Fibroblast of gingiva (primary cell): ENCODE measurements at regions not wholly inside any gene's neighbourhood (a gene's known extent, or its start where the extent isn't known, plus 50 kb on each side); places are given as distances from the start of the nearest gene placed in this dataset.
"Not testable (repeated sequence)": the region's sequence is repeated elsewhere in the genome, so short reads cannot be mapped to it uniquely, and the experiment has no call there.

Experiments
- DNase-seq: peaks from one replicate; pipeline ENCODE4 v3.0.0-alpha.2; 2011; ENCODE audit warnings: low read depth

DNA sequence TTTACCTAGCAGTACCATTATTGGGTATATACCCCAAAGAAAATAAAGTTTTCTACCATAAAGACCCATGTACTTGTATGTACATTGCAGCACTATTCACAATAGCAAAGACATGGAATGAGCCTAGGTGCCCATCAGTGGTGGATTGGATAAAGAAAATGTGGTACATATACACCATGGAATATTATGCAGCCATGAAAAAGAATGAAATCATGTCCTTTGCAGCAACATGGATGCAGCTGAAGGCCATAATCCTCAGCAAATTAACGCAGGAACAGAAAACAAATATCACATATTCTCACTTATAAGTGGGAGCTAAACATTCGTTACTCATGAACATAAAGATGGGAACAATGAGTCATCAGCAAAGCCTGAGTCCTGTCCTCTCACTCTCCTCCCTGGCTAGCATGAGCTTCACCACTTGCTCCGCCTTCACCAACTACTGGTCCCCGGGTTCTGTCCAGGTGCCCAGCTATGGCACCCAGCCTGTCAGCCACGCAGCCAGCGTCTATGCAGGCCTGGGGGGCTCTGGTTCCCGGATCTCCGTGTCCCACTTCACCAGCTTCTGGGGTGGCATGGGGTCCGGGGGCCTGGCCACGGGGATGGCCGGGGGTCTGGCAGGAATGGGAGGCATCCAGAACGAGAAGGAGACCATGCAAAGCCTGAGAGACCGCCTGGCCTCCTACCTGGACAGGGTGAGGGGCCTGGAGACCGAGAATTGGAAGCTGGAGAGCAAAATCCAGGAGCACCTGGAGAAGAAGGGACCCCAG is 562.1 kb downstream of the ZNF674 start:
- DNase-seq: not testable (repeated sequence)

DNA sequence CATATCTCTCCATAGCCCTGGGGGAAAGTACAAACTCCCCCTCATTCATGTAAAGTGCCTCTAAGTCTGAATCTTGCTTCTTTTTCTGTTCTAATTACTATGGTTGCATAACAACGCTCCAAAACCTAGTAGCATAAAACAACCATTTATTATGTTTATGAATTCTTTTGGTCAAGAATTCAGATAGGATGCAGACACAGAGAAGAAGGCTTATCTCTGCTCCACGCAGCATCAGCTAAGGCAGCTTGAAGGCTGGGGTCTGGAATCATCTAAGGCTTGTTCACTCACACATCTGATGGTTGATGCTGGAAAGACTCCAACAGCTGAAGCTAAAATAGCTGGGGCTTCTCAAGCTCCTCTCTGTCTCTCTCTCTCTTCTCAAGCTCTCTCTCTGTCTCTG is 564.5 kb downstream of the ZNF674 start:
- no peak for DNase-seq

DNA sequence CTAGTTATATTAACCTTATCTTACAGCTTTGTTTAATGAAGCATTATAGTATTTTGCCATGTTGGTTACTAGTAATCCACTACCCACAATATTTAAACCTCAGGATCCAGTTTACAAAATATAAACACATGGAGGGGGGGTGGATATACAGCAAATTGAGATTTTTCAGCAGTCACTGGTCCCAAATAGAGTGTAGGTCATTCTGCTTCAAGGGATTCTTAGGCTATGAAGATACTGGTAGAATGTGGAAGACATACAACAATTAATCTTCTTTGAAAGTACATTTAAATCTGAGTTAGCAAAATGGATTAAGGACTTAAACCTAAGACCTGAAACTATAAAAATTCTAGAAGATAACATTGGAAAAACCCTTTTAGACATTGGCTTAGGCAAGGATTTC is 569.6 kb downstream of the ZNF674 start:
- DNase-seq: no peak

DNA sequence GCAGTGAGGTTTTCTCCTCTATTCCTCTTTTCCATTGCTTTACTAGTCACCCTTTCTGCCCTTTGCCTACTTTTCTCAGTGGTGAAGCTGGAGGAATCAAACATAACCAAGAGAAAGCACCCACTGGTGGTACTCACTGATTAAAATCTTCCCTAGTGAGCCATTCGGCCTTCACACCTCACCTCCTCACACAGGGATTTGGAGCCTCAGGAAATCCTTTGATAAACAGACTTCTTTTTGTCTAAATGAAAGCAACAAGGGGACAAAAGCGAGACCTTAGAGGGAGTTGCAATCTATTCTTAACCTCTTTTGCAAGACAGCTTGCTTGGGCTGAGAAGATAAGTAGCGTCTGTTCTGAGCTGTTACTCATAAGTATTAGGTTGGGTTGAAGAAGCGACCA is 572.6 kb downstream of the ZNF674 start:
- no peak for DNase-seq

DNA sequence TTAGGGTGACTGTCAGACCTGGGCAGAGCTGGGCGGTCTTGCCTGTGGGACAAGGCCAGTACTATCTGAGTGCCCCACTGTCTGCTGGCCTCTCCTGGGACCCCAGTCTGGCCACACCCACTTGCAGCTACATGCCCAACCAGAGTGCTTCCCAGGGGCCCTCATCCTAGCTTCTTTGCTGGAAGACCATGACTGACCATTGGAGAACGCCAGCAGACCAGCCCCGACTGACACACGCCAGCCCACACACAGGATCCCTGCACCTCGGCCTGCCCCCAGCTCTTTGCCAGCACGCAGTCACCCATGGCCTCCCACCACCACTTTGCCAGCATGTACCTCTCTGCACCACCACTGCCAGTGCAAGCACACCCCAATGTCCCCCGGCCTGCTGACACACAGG is 585.7 kb downstream of the ZNF674 start:
- no peak for DNase-seq

DNA sequence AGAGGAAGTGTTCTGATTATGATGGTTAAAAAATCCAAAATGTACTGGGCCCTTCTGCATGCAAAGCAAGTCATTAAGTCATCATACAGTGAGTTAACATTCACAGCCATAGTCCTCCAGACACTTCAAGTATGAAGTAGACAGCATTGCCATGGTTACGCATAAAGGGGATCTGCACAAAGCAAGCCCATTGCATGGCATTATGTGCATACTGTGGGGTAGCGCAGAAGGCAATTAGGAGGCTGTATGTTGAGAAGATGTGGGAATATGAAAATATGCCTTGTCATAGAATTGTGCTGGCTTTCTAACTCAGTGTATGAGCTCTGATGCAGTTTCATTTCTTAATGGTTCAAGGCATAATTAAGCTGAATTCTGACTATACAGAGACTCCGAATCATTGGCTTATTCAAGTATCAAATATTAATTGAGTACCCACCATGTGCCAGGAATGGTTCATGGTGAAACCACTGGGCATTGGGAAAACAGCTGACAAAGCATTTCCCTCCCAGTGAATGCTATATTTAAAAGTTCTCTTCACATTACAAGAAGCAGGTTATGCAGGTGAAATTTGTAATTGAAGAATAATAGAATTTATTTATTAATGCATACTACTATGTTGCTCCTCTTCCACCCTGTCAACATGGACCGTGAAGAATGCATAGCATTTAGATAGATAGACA is 588.9 kb downstream of the ZNF674 start:
- DNase-seq: no peak

DNA sequence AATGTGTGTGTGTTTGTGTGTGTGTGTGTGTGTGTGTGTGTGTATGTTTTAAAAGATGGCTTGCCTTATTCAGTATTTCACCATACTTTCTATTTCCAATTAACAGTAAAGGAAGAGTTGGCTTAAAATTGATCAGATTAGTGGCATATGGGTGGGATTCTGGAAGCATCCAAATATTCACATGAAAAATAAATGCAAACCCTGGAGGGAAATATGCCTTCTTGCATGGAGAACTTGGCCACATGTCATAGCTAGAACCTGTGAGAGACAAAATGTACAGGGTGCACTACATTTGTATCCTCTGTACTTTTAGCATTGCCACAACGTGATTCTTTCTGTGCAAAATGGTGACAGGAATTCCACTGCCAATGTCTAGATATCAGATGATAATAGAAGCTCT is 589.6 kb downstream of the ZNF674 start:
- no peak for DNase-seq

DNA sequence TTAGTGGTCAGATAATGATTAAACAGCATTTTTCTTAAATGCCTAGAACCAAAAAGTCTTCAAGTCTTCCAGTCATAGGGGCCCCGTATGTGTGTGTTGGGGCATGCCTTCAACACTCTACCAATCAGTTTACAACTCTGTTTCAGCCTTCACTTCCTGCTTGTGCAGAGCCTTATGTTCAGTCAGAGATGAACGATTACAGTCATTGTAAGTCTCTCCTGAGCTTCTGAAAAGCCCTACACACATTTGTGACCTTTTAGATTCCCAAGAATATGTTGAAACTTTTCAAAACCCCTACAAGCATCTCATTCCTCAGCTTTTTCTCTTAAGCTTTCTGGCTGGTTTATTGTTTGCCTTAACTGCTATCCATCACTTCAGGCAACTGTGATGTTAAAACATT is 591.2 kb downstream of the ZNF674 start:
- no peak for DNase-seq

DNA sequence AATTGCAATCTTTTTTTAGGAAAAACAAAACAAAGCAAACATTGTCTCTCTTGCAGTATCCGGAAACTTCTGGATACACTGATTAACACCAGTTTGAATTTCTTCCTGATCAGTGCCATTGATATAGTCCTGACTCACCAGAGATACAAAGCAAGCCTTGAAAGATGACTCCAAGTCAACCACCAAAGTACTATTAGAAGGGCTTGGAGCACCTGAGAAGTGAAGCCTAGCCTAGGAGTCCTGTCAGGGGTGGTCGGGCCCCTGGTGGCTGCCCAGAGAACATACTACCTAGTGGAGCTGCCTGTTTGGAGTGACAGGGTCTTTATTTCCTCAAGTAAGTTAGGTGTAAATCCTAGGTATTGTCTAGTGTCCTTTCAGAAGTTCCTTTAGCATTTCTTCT is 593.2 kb downstream of the ZNF674 start:
- no peak for DNase-seq

DNA sequence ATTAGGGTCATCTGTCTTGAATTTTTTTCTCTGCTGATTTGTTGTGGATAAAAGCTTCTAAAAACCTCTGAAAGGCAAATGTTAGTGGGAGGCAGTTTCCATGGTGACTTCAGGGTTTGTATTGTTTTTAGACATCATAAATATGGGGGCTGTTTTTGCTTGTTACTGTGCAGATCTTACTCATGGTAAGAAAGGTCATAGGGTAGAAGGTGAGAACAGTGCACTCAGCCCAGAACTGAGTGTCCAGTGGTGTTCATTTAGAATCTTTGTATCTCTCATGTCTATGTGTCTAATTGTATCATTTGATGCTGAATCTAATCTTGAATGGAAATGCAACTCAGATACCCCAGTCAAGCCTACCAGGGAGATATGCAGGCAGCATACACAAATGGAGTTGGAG is 609.8 kb downstream of the ZNF674 start:
- DNase-seq: no peak

DNA sequence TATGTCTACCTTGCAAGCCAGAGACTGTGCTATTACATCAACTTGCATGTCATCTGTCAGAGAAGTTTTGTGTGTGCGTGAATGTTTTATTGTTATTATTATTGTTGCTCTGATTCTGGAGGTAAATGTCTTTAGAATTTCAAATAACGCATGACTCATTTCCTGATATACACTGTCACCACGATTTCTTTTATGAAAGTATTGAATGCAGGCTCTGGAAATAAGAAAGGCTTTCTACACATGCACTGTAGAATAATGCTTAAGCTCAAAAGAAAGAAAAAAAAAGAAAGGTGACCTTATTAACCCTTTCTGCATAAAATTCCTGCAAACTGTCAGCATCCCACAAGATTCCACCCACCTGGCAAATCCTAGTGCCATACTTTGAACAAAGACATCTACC is 632.9 kb downstream of the ZNF674 start:
- no peak for DNase-seq

DNA sequence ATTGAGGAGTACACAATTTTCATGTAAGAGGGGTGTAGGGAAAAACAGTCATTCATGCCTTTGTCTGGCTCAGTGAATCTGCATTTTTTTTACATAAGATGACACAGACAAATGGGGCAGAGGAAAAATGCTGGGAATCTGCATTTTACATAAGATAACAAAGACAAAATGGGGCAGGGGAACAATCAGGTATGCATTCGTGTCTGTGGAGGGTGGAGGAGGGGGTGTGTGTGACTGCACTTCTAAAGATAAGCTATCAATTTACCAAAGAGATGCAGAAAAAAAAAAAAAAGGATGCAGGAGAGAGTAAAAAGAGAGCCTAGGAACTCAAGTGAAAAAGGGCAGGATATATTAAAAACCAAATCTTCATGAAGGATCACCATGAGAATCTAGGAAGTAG is 637.4 kb downstream of the ZNF674 start:
- DNase-seq: no peak

DNA sequence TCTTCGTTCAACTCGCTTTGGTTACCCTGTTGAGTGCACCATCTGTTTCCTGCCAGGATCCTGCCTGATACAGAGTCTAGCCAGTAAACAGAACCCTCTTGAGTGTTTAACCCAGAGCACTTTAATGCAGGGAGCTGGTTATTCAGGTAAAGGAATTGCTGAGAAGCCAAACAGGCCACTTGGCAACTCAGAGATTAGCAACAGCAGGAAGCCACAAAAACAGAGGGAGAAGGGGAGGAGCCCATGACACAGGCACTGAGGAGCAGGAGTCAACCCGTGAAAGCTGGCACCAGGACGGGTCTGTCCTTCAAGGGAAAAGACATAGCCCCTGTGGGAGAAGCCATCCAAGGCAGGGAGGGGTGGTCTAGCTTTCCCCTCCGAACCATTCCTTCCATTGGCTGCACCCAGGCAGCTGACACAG is 641.4 kb downstream of the ZNF674 start:
- no peak for DNase-seq

DNA sequence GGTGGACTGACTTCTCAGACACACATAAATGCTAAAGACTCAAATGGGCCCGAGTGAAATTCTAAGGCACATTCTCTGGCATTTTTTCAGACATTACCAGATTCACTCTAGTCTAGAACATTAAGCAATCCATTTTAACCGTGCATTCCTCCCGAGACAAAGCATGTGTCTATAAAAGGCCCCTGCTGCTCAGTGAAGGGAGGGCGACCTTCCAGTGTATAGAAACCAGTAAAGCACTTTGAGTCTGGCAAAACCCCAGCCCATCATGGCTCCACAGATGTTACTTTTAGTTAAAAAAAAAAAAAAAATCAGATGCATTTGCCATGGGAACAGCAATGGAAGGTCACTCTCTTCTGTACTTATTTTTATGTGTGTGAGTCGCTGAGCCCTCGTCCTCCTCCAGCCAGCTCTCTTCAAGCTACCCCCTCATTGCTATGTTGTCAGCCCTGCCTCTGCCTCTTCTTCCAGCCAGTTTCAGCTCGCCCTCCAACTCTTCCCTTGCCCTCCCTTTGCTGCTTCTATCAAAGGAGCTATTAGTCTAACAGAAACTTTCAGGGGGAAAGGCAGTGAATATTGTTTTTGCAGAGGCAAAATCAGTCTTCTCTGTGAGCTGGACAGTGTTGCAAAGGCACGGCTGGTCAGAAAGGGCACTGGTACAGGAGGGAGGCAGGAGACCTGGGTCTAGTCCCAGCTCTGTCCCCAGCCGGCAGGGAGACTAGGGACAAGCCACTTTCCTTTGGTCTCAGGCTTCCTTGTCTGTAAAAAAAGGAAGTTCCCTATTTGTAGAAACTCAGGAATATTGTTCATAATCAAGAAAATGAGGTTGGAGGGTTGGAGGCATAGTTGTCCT is 644.2 kb downstream of the ZNF674 start:
- peak; percentile 33 for DNase-seq

DNA sequence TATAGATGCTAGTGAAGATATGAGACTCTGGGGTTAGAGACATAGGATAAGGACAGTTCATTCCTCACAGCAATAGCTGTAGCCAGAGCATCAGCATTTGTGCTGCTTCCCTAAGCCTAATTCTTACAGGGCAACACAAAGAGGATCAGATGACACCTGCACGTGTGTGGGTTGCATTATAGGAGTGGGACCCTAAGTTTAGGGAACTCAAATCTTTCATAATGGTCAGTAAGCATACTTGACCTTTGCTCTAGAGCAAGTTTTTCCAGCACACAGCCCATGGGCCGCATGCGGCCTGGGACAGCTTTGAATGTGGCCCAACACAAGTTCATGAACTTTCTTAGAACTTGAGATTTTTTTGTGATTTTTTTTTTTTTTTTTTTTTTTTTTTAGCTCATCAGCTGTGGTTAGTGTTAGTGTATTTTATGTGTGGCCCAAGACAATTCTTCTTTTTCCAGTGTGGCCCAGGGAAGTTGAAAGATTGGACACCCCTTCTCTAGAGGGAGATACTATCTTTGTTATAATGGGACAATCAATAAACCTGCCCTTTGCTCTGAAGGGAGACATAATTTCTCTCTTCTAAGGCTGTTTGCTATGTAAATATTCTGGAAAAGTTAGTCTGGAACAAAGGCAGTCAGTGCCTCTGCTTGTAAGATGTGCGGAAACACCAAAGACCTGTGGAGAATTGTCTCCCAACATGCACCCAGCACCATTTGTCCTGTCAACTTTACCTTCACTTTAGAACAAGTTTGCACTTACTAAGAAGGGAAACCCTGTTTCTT is 650.2 kb downstream of the ZNF674 start:
- DNase-seq: no peak

DNA sequence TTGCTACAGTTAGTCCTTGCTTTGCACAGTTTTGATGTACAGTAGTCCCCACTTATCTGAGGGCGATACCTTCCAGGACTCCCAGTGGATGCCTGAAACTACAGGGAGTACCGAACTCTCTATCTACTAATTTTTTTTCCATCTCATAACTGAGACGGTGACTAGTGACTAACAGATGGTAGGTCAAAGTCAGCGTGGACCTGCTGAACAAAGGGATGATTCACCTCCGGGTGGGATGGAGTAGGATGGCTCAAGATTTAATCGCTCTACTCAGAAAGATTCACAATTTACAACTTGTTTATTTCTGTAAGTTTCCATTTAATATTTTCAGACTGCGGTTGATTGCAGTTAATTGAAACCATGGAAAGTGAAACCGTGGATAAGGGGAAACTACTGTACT is 655.8 kb downstream of the ZNF674 start:
- no peak for DNase-seq

DNA sequence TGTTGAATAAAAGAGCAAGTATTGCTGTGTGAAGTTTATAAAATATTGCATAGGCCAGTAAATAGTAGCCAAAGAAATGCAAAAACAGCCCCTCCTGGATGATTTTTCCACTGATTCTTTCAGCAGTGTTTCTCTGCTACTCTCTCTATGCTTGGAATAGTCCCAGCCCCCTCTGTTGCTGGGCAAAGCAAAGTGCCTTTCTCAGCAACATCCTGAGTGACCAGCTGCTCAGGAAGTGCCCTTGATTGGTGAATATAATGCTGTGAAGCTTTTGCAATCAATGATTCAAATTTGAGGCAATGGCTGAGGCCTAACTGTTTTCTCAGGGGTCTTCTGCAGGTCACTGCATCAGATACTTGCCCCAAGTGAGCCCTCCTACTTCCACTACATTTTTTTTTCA is 656.7 kb downstream of the ZNF674 start:
- DNase-seq: no peak

DNA sequence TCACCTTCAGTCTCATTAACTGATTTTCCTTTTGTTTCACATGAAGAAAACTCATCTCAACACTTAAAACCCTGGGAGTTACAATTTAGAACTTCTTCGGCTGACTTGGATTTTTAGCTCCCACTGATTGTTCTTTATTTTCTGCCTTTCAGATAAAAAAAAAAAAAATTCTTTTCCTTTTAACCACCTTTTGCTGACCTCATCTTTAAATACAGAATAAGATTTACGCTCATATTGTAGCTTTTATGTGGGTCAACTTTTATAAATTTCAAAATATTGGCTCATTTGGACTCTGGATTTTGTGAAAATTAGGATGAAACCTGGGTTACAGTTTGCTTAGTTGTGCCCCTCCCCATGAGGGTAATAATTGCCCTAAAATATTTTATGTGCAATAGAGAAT is 659.3 kb downstream of the ZNF674 start:
- DNase-seq: no peak

DNA sequence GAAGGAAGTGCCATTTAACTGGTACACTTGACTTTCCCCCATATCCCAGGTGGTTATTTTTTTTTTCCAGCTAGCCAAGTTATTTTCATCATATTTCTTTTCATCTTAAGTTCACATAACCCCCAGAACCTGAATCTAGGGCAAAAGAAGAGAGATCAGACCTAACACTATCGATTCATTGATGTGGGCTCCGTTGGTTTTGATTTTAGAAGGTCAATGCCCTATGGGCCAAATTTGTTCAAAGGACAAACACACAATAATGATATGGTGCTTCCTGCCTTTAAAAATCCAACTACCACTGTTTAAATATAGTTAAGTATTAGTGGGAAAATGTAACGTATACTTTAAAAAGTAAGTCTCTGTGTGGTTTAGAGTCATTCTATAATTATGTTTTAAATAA is 665.7 kb downstream of the ZNF674 start:
- no peak for DNase-seq

DNA sequence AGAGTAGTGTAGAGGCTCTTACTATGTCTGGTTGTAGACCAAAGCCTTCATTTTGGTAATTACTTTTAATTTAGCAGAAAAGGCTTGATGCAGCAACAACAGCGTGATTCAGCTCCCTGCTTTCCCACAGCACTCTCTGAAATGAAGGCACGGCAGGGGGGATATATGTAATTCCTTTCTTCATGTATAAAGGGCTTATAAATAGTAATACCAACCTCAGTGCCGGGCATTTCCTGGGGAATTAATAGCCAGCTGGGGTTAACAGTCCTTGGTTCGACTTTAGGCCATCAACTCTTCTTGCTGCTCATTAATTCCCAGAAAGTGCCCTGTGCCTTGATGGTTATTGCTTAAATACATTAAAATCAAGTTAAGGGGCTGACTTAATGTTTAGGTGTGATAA is 669.0 kb downstream of the ZNF674 start:
- no peak for DNase-seq

DNA sequence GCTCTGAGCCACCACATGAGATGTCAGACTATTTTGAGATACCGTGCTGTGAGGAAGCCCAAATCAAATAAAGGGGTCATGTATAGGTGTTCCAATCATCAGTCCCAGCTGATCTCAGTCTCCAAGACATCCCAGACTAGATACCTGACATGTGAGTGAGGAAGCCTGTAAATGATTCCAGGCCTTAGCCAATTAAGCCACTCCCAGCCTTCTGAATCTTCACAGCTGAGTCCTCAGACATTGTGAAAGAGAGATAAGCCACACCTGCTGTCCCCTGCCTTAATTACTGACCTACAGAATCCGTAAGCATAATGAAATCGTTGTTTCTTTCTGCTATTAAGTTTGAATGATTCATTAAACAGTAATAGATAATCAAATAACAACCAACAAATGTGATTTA is 671.4 kb downstream of the ZNF674 start:
- DNase-seq: no peak

DNA sequence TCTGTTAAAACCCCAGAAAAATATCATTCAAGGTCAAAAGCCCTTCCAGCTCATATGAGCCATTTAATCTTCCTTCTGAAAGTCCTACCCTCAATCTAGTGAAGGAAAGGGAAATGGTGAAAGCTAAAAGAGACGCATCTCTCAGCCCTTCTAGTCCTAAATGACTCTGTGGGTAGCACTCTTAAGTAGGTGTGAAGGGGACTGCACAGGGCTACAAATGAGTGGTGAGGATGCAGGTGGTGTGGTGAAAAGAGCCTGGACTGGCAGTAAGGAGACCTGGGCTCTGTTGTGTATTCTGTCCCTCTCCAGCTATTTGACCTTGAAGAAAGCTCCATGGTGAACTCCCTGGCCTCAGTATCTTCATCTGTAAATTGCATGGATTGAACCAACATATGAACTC is 671.8 kb upstream of the DIPK2B start:
- no peak for DNase-seq
